Erythroblast (primary cell): ENCODE measurements at regions not wholly inside any gene's neighbourhood (a gene's known extent, or its start where the extent isn't known, plus 50 kb on each side); places are given as distances from the start of the nearest gene placed in this dataset.

Experiments used
- GATA1 ChIP-seq: IDR thresholded peaks from 2 replicates; pipeline ENCODE4 v1.6.1; 2011; ENCODE audit warnings: low read depth, mild to moderate bottlenecking, control low read depth, low read length, moderate library complexity
- POLR2A ChIP-seq: IDR thresholded peaks from 2 replicates; pipeline ENCODE4 v1.6.1; 2011; ENCODE audit warnings: mild to moderate bottlenecking, low read length

- TF ChIP-seq POLR2A (no peak), GATA1 (no peak)
Measured at GRCh38 chr5:130796902-130797301, 368.2 kb downstream of the HINT1 start.
